ENCODE measurements at regions not wholly inside any gene's neighbourhood (a gene's known extent, or its start where the extent isn't known, plus 50 kb on each side); places are given as distances from the start of the nearest gene placed in this dataset.

- TF ChIP-seq REST (IDR thresholded peaks at IDR 0.05; ENCODE audit: unreplicated experiment) = no peak
These were observed 336.8 kb downstream of the KCNJ3 start (continued) for GRCh38 chr2:155035308-155035707.

- Mint-ChIP-seq H3K4me1 (no peaks in the 10 kb centered on the region), H3K36me3 (ENCODE audit: low read depth) (no peaks in the 10 kb centered on the region), H3K9me3 (no peaks in the 10 kb centered on the region), H3K27ac (no peak overlapping the region), H3K4me3 (no peak overlapping the region), H3K27me3 (ENCODE audit: insufficient read depth, low read depth, poor library complexity) (no peaks in the 10 kb centered on the region)
- H3K36me3 ChIP-seq (ENCODE audit: insufficient read depth) = no peaks in the 10 kb centered on the region
- H3F3A ChIP-seq (replicated peaks; ENCODE audit: low read depth) = no peaks in the 10 kb centered on the region
- no peaks in the 10 kb centered on the region for H3K4me1 ChIP-seq (ENCODE audit: insufficient read depth)
- ATAC-seq (no peak), DNase-seq (ENCODE audit: low spot score) (no peak)
- no peak overlapping the region for H2AFZ ChIP-seq
- H3K79me2 ChIP-seq (replicated peaks; ENCODE audit: insufficient read depth) = no peaks in the 10 kb centered on the region
- no peaks in the 10 kb centered on the region for H3K27me3 ChIP-seq (ENCODE audit: insufficient read depth)
- H3K27ac ChIP-seq (ENCODE audit: low read depth) = no peak overlapping the region
- H3K4me2 ChIP-seq = no peak overlapping the region
- H3K4me3 ChIP-seq = no peak overlapping the region
- H3K9me2 ChIP-seq (ENCODE audit: insufficient read depth) = no peaks in the 10 kb centered on the region
- no peaks in the 10 kb centered on the region for H4K20me1 ChIP-seq (replicated peaks; ENCODE audit: insufficient read depth)
- TF ChIP-seq REST (IDR thresholded peaks at IDR 0.05; ENCODE audit: unreplicated experiment) (no peak), ZNF462 (CRISPR knock-in tag; IDR thresholded peaks at IDR 0.05) (no peak), POLR2AphosphoS5 (IDR thresholded peaks at IDR 0.05; ENCODE audit: low read depth) (no peak), JUNB (IDR thresholded peaks at IDR 0.05; ENCODE audit: unreplicated experiment) (no peak), CREB1 (CRISPR knock-in tag; IDR thresholded peaks at IDR 0.05; ENCODE audit: low read depth) (no peak), CTCF (conservative IDR thresholded peaks at IDR 0.05; ENCODE audit: low read depth in 2 of 2) (no peak), NANOG (IDR thresholded peaks at IDR 0.05; ENCODE audit: borderline replicate concordance) (no peak), ETS1 (IDR thresholded peaks at IDR 0.05) (no peak), ZNF331 (CRISPR knock-in tag; IDR thresholded peaks at IDR 0.05; ENCODE audit: low read depth) (no peak)
These were observed 335.2 kb downstream of the KCNJ3 start for GRCh38 chr2:155033652-155034051.

Measured in GM23338 (cell line).